H1 (cell line): ENCODE measurements at regions not wholly inside any gene's neighbourhood (a gene's known extent, or its start where the extent isn't known, plus 50 kb on each side); places are given as distances from the start of the nearest gene placed in this dataset.

Experiments used
- CREB1 ChIP-seq: IDR thresholded peaks from 2 replicates; pipeline ENCODE4 v1.6.1; 2012; ENCODE audit warnings: inconsistent platforms
- EGR1 ChIP-seq: IDR thresholded peaks from 2 replicates; pipeline ENCODE4 v1.6.1; 2011; ENCODE audit warnings: low read depth, low read length, borderline replicate concordance
- EZH2 ChIP-seq: fragments of 200-600 bp; sonication (generic); IDR thresholded peaks from 2 replicates; pipeline ENCODE4 v1.7.1; 2012; ENCODE audit warnings: low read depth, mild to moderate bottlenecking, moderate library complexity, low read length, inconsistent platforms; ENCODE audit not compliant: severe bottlenecking
- GABPA ChIP-seq: IDR thresholded peaks from 2 replicates; pipeline ENCODE4 v1.6.1; 2011; ENCODE audit warnings: mild to moderate bottlenecking, low read length, moderate library complexity, borderline replicate concordance; ENCODE audit not compliant: insufficient read depth
- JUN ChIP-seq: IDR thresholded peaks from 2 replicates; pipeline ENCODE4 v1.6.1; 2011; ENCODE audit warnings: low read depth, mild to moderate bottlenecking, improper control_type of control experiment, low read length
- JUND ChIP-seq: IDR thresholded peaks from 2 replicates; pipeline ENCODE4 v1.6.1; 2011; ENCODE audit warnings: mild to moderate bottlenecking, improper control_type of control experiment, low read length
- MAX ChIP-seq: IDR thresholded peaks from 2 replicates; pipeline ENCODE4 v1.6.1; 2012; ENCODE audit warnings: inconsistent platforms
- PHF8 ChIP-seq: fragments of 200-600 bp; sonication (generic); conservative IDR thresholded peaks from 2 replicates; pipeline ENCODE4 v1.7.1; 2012; ENCODE audit warnings: low read depth, mild to moderate bottlenecking, inconsistent platforms, low read length, moderate library complexity
- POLR2A ChIP-seq, 2 experiments: IDR thresholded peaks; 1 replicate in 1 of 2; 2 replicates in 1 of 2; pipeline ENCODE4 v1.6.1; 2011; ENCODE audit warnings: low read depth in 2 of 2, low read length in 2 of 2, mild to moderate bottlenecking in 2 of 2; ENCODE audit errors: control extremely low read depth in 1 of 2
- POLR2AphosphoS5 ChIP-seq: IDR thresholded peaks from 2 replicates; pipeline ENCODE4 v1.6.1; 2011; ENCODE audit warnings: low read depth, low read length
- SUZ12 ChIP-seq: fragments of 200-600 bp; sonication (generic); IDR thresholded peaks from 2 replicates; pipeline ENCODE4 v1.6.1; 2012; ENCODE audit warnings: mild to moderate bottlenecking, inconsistent platforms, low read length, moderate library complexity, mixed read lengths
- TEAD4 ChIP-seq: IDR thresholded peaks from 2 replicates; pipeline ENCODE4 v1.6.1; 2012; ENCODE audit warnings: low read depth, low read length, inconsistent platforms, mixed read lengths
- ZNF274 ChIP-seq: IDR thresholded peaks from 2 replicates; pipeline ENCODE4 v1.7.0; 2012; ENCODE audit warnings: low read length, borderline replicate concordance; ENCODE audit errors: extremely low read depth
- TF ChIP-seq, protein P1 (sequence below), 3 experiments: IDR thresholded peaks; 1 replicate in 2 of 3; 2 replicates in 1 of 3; pipeline versions ENCODE4 v1.5.1 to v1.6.1; 2011; ENCODE audit warnings: low read length in 3 of 3, mild to moderate bottlenecking in 3 of 3, inconsistent platforms in 2 of 3, low read depth in 1 of 3, moderate library complexity in 1 of 3; ENCODE audit not compliant: insufficient read depth in 1 of 3; ENCODE audit errors: control extremely low read depth in 1 of 3

GRCh38 chr18:71212222-71212621 is 923.4 kb downstream of the SOCS6 start:
- no peak for TF ChIP-seq TEAD4
- TF ChIP-seq, protein P1, sequence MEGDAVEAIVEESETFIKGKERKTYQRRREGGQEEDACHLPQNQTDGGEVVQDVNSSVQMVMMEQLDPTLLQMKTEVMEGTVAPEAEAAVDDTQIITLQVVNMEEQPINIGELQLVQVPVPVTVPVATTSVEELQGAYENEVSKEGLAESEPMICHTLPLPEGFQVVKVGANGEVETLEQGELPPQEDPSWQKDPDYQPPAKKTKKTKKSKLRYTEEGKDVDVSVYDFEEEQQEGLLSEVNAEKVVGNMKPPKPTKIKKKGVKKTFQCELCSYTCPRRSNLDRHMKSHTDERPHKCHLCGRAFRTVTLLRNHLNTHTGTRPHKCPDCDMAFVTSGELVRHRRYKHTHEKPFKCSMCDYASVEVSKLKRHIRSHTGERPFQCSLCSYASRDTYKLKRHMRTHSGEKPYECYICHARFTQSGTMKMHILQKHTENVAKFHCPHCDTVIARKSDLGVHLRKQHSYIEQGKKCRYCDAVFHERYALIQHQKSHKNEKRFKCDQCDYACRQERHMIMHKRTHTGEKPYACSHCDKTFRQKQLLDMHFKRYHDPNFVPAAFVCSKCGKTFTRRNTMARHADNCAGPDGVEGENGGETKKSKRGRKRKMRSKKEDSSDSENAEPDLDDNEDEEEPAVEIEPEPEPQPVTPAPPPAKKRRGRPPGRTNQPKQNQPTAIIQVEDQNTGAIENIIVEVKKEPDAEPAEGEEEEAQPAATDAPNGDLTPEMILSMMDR (IDR thresholded peaks at IDR 0.05; ENCODE audit: control extremely low read depth in 1 of 3, insufficient read depth in 1 of 3, low read depth in 1 of 3, low read length in 3 of 3): no peak
- TF ChIP-seq POLR2A (IDR thresholded peaks at IDR 0.05; ENCODE audit: control extremely low read depth in 1 of 2, low read depth in 2 of 2, low read length in 2 of 2): no peak
- no peak for TF ChIP-seq MAX
- no peak for TF ChIP-seq SUZ12
- TF ChIP-seq PHF8: no peak
- no peak for TF ChIP-seq POLR2AphosphoS5
- no peak for TF ChIP-seq CREB1
- no peak for TF ChIP-seq JUND
- no peak for TF ChIP-seq ZNF274
- TF ChIP-seq GABPA: no peak
- TF ChIP-seq JUN: no peak
- TF ChIP-seq EZH2: no peak
- no peak for TF ChIP-seq EGR1
